GM21367 (cell line): ENCODE measurements at regions not wholly inside any gene's neighbourhood (a gene's known extent, or its start where the extent isn't known, plus 50 kb on each side); places are given as distances from the start of the nearest gene placed in this dataset.

ENCODE experiments used
- ATAC-seq: cut with Tn5 transposase; IDR thresholded peaks from one replicate; pipeline ENCODE4 v1.9.1; 2021; ENCODE audit not compliant: unreplicated experiment

- no peak for ATAC-seq
Measured at GRCh38 chr15:97678656-97679055, 281.8 kb upstream of the ARRDC4 start.

- ATAC-seq = no peak
Measured at GRCh38 chr15:97679106-97679688, 281.3 kb upstream of the ARRDC4 start.

GRCh38 chr15:97680606-97681220, 279.8 kb upstream of the ARRDC4 start:
- no peak for ATAC-seq

GRCh38 chr15:97683831-97684230, 276.7 kb upstream of the ARRDC4 start:
- ATAC-seq = no peak

- no peak for ATAC-seq
Measured at GRCh38 chr15:97684249-97684648, 276.3 kb upstream of the ARRDC4 start.

- ATAC-seq = no peak
Measured at GRCh38 chr15:97686324-97686723, 274.2 kb upstream of the ARRDC4 start.

GRCh38 chr15:97687654-97688053, 272.8 kb upstream of the ARRDC4 start:
- no peak for ATAC-seq

GRCh38 chr15:97688177-97688576, 272.3 kb upstream of the ARRDC4 start:
- no peak for ATAC-seq

- ATAC-seq = no peak
Measured at GRCh38 chr15:97688886-97689285, 271.6 kb upstream of the ARRDC4 start.

- ATAC-seq = no peak
Measured at GRCh38 chr15:97691078-97691477, 269.4 kb upstream of the ARRDC4 start.

GRCh38 chr15:97691799-97692198, 268.7 kb upstream of the ARRDC4 start:
- no peak for ATAC-seq

- no peak for ATAC-seq
Measured at GRCh38 chr15:97692301-97693015, 268.0 kb upstream of the ARRDC4 start.

- ATAC-seq = no peak
Measured at GRCh38 chr15:97694456-97694855, 266.0 kb upstream of the ARRDC4 start.

- ATAC-seq = no peak
Measured at GRCh38 chr15:97703400-97703799, 257.1 kb upstream of the ARRDC4 start.

- ATAC-seq = no peak
Measured at GRCh38 chr15:97706059-97706458, 254.4 kb upstream of the ARRDC4 start.

- ATAC-seq = no peak
Measured at GRCh38 chr15:97708252-97708651, 252.3 kb upstream of the ARRDC4 start.

GRCh38 chr15:97712530-97712929, 248.0 kb upstream of the ARRDC4 start:
- no peak for ATAC-seq

GRCh38 chr15:97717806-97718205, 242.7 kb upstream of the ARRDC4 start:
- ATAC-seq = no peak

- no peak for ATAC-seq
Measured at GRCh38 chr15:97718509-97718908, 242.0 kb upstream of the ARRDC4 start.

- ATAC-seq = no peak
Measured at GRCh38 chr15:97728791-97729190, 231.7 kb upstream of the ARRDC4 start.

- no peak for ATAC-seq
Measured at GRCh38 chr15:97729270-97729669, 231.2 kb upstream of the ARRDC4 start.

GRCh38 chr15:97730315-97730714, 230.2 kb upstream of the ARRDC4 start:
- no peak for ATAC-seq
